HG03469 (cell line): ENCODE measurements at regions not wholly inside any gene's neighbourhood (a gene's known extent, or its start where the extent isn't known, plus 50 kb on each side); places are given as distances from the start of the nearest gene placed in this dataset.
"Not testable (repeated sequence)": the region's sequence is repeated elsewhere in the genome, so short reads cannot be mapped to it uniquely, and the experiment has no call there.

Source experiments
- ATAC-seq: cut with Tn5 transposase; IDR thresholded peaks from one replicate; pipeline ENCODE4 v1.9.1; 2021; ENCODE audit warnings: mild to moderate bottlenecking, moderate library complexity, moderate number of reproducible peaks; ENCODE audit not compliant: unreplicated experiment

- ATAC-seq: not testable (repeated sequence)
These were observed 995.0 kb upstream of the LCORL start for GRCh38 chr4:19016550-19016949.

DNA sequence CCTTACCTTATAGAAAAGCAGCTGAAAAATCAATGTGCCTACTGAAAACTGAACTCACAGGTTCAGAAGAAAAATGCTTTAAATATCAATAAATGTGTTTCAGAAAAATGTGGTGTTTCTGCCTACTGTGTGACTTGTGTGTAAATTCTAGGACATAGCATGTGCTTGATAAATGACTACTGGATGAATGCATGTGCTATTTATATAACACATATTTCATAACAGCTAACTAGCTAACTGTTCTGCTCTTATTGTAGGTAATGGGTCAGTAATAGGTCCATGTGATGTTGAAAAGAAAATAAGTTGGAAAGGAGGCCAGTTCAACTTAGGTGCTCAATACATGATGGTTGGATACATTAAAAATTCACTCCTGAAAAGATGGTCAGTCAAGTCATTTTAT lies 993.0 kb upstream of the LCORL start:
- no peak for ATAC-seq

- no peak for ATAC-seq
These were observed 989.2 kb upstream of the LCORL start for GRCh38 chr4:19010761-19011160.

DNA sequence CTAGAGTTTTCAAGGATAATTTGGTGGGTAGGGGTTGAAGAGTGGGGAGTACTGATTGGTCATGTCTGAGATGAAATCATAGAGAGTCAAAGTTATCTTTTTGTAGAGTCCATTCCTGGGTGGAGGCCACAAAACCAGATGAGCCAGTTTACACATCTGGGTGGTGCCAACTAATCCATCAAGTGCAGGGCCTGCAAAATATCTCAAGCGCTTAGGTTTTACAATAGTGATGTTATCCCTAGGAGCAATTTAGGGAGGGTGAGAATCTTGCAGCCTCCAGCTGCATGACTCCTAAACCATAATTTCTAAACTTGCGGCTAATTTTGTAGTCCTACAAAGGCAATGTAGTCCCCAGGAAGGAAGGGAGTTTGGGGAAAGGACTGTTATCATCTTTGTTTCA lies 988.3 kb upstream of the LCORL start:
- ATAC-seq: no peak

GRCh38 chr4:19005211-19005610 lies 983.7 kb upstream of the LCORL start:
- ATAC-seq: no peak

- ATAC-seq: no peak
These were observed 980.6 kb upstream of the LCORL start for GRCh38 chr4:19002170-19002569.

DNA sequence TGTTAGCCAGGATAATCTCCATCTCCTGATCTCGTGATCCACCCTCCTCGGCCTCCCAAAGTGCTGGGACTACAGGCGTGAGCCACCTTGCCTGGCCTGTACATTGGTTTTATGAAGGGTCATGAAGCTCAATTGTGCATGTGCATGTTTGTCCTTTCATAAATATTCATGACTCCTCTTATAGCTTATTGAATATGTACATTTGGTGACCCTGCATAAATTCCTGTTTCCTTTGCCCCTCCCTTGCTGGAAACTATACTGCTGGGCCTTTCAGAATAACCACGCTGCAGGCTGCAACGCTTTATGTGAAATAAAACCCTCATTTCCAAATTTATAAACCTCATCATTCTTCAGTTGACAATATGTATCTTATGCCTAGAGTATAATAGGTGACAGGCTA lies 978.0 kb upstream of the LCORL start:
- ATAC-seq: no peak

DNA sequence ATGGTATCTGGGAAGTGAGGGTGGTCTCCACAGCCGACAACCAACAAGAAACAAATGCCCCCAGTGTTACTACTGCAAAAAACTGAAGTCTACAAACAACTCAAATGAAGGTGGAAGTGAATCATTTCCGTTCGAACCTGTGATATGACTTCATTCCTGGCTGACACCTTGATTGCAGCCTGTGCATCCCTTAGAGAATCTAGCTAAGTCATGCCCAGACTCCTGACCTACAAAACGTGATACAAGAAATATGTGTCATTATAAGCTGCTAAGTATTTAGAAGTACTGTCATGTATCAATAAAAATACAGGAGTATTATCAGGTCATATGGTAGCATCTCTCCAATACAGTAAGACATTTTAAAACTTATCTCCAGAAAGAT lies 959.7 kb upstream of the LCORL start:
- ATAC-seq: no peak

- ATAC-seq: peak; percentile 79
These were observed 959.1 kb upstream of the LCORL start for GRCh38 chr4:18980516-18981233.

DNA sequence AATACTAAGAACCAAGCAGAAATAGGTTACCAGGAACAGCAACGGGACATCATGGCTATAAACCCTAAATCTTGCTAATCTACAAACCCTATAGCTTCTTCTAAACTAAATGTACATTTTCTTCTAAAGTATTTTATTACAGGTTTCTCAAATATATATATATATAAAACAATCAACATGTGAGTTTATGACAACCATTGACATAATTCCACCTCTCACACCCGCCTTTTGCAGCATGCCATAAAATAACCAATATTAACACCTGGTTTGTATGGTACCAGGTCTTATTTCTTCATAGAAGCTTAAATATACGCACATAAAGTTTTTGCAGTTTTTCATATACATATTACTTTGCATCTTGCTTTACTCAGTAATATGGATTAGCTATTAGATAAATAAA lies 955.3 kb upstream of the LCORL start:
- ATAC-seq: no peak

DNA sequence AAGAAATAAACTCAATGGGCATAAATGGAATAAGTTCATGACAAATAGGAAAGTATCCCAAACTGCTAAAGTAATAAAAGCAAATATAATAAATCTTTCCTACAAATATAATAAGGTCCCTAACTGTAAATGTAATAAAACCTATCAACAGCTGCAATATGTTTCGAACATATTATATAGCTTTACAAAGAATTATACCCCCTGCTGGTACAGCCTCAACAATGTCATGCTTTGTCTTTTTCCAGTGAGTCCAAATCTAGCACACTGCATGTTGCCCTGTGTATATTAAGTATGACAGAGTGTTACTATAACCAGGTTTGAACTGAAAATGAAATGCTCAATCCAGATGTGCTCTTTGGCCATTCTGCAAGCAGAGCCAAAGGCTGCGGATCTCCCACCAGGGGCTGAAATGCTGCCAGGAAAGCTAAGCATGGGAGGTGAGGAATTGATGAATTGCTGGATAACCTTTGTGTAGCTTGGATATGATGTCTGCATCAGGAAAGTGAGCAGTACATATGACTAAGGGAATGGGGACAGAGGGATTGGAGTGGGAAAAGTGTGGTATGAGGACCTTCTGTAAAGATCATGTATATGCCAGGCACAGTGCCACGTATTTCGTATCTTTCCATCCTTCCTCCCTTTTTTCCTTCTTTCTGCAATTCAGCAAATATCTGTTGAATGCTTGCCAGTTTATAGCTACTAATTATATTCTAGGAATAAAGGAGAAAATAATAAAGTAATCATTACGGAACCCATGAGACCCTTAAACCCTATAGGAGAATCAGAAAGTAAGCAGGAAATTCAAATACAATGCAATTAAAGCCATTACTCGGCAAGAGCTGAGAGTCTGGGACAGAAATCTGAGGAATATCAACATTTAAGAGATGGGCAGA lies 954.6 kb upstream of the LCORL start:
- no peak for ATAC-seq

- no peak for ATAC-seq
These were observed 951.7 kb upstream of the LCORL start for GRCh38 chr4:18973296-18973695.

GRCh38 chr4:18961879-18962278 lies 940.3 kb upstream of the LCORL start:
- ATAC-seq: no peak

- ATAC-seq: no peak
These were observed 939.7 kb upstream of the LCORL start for GRCh38 chr4:18961266-18961665.

DNA sequence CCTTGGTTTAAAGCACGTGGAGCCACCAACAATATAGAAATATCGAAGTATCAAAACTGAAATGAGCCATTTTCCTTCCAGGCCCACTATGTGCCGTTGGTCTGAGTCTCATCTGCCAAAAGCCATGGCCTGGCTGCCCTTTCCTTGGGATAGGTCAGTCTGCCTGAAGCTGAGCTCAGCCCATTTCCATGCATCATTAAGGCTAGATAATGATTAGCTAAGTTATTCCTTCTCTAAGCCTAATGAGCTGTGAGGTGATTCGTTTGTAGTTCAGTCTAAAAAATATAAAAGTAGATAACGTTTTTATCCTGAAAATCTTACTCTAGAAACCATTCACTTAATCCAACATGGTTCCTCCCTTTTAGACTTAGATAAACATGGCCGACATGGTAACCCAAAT lies 936.2 kb upstream of the LCORL start:
- ATAC-seq: no peak

DNA sequence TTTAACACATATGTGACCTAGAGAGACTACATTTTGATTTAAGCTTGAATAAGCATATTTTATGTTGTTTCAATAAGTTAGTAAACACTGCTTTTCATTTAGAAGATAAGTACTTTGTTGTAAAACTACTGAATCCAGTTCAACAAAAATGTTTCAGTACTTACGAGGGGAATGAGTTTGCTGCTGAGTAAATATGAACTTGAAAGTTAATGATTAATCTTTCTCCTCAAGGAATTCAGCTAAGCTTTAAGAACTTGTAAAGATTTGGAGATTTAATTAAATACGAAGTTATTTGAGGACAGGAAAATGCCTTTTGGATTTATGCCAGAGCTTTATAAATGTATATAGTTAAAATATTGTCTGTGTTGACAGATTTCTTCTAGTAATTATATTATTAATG lies 933.0 kb upstream of the LCORL start:
- ATAC-seq: no peak

DNA sequence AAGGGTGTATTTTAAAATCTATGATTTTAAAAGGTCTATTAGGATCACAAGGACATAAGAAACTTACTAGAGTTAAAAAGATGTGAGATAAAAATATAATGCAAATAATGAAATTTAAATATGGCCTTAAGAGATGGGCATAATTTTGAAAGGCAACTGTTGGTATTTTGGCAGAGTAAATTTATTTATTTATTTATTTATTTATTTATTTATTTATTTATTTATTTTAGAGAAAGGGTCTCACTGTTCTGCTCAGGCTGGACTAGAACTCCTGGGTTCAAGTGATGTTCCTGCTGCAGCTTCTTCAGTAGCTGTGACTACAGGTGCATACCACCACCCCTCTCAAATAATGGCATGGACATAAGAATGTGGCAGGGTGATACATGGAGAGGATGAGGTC lies 932.1 kb upstream of the LCORL start:
- no peak for ATAC-seq

DNA sequence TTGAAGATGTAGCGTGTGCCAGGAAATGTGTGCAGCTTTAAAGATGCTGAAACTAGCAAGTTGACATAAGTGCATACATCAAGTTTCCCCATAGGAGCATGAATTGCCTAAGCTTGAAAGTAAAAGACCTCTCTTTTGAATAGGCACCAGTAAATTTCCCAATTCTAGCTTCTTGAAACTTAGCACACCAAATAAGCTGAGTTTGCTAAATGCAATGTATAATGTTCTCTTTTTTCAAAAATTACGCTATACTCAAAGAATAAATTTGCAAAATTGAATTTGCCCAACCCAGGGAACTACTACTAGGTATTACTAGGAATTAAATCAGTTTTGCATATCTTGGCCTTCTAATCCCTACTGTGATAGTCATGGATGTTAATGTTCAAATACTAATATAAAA lies 923.9 kb upstream of the LCORL start:
- ATAC-seq: no peak

- ATAC-seq: no peak
These were observed 921.3 kb upstream of the LCORL start for GRCh38 chr4:18942874-18943273.

- no peak for ATAC-seq
These were observed 917.0 kb upstream of the LCORL start for GRCh38 chr4:18938343-18939099.

GRCh38 chr4:18937746-18938145 lies 916.2 kb upstream of the LCORL start:
- ATAC-seq: no peak

- no peak for ATAC-seq
These were observed 915.5 kb upstream of the LCORL start for GRCh38 chr4:18937080-18937479.
